GM13976 (cell line): ENCODE measurements at regions not wholly inside any gene's neighbourhood (a gene's known extent, or its start where the extent isn't known, plus 50 kb on each side); places are given as distances from the start of the nearest gene placed in this dataset.

ENCODE experiments used
- DNase-seq: peaks from one replicate; pipeline ENCODE4 v3.0.0; 2012; ENCODE audit warnings: low spot score
- CTCF ChIP-seq: IDR thresholded peaks from 2 replicates; pipeline ENCODE4 v1.5.1; 2012; ENCODE audit warnings: borderline replicate concordance, mild to moderate bottlenecking; ENCODE audit not compliant: insufficient read depth; ENCODE audit errors: extremely low read depth, missing control alignments, control extremely low read depth
- in situ Hi-C: fragments of 300-500 bp; cut with MboI; formaldehyde crosslinking; loops from one replicate; pipeline ENCODE4 v1.12.0; 2022; ENCODE audit warnings: low sequenced_read_pairs, mixed read lengths, inconsistent platforms; ENCODE audit not compliant: unreplicated experiment

GRCh38 chr18:38313831-38314230 is 748.2 kb upstream of the CELF4 start:
- no peak for TF ChIP-seq CTCF
- DNase-seq, result no peak
- in situ Hi-C loops, result no loop called here

- in situ Hi-C loops, result no loop called here
- TF ChIP-seq CTCF, result no peak
- no peak for DNase-seq
Observed at GRCh38 chr18:38312532-38312931, 746.9 kb upstream of the CELF4 start.

GRCh38 chr18:38310936-38311335 is 745.3 kb upstream of the CELF4 start:
- in situ Hi-C loops, result no loop called here
- DNase-seq, result no peak
- no peak for TF ChIP-seq CTCF

GRCh38 chr18:38307914-38308313 is 742.3 kb upstream of the CELF4 start:
- in situ Hi-C loops, result no loop called here
- no peak for DNase-seq
- TF ChIP-seq CTCF, result no peak

- in situ Hi-C loops, result no loop called here
- TF ChIP-seq CTCF, result no peak
- DNase-seq, result no peak
Observed at GRCh38 chr18:38305961-38306360, 740.4 kb upstream of the CELF4 start.

GRCh38 chr18:38301621-38302020 is 736.0 kb upstream of the CELF4 start:
- in situ Hi-C loops, result no loop called here
- no peak for TF ChIP-seq CTCF
- no peak for DNase-seq

GRCh38 chr18:38297910-38298309 is 732.3 kb upstream of the CELF4 start:
- no peak for TF ChIP-seq CTCF

More at GRCh38 chr18:38297910-38298309, 732.3 kb upstream of the CELF4 start:
- in situ Hi-C loops, result no loop called here
- no peak for DNase-seq
